Endothelial cell of umbilical vein (primary cell): ENCODE measurements at regions not wholly inside any gene's neighbourhood (a gene's known extent, or its start where the extent isn't known, plus 50 kb on each side); places are given as distances from the start of the nearest gene placed in this dataset.

Experiments used
- BruUV-seq: library from RNA; stranded (reverse); fragments of 400-500 nt; replicated peaks from 2 replicates; lab custom pipeline; 2021; lab: Mats Ljungman, UMichigan
- CTCF ChIA-PET: fragments of 300-600, 350-600 bp; sonication (Branson Sonifier 250); formaldehyde crosslinking; loops from one replicate; lab custom pipeline; 2021; ENCODE audit warnings: antibody characterized with exemption, inconsistent platforms; lab: Charles Lee
- POLR2A ChIA-PET: fragments of 300-600, 350-600 bp; sonication (Branson Sonifier 250); formaldehyde crosslinking; loops from one replicate; lab custom pipeline; 2021; ENCODE audit warnings: antibody characterized with exemption, inconsistent platforms; lab: Charles Lee
- DNase-seq: peaks from one replicate; pipeline ENCODE4 v3.0.0-alpha.2; 2011; ENCODE audit warnings: low read depth, low spot score
- FAIRE-seq: peaks from 2 replicates; lab custom pipeline; 2011; peaks lifted over from hg19 to GRCh38; lab: Jason Lieb, UNC
- H2AFZ ChIP-seq: 2 replicates; pipeline ENCODE4 v1.6.0; 2012; ENCODE audit warnings: low read depth, low read length, control low read depth, inconsistent platforms
- H3K27ac ChIP-seq: 2 replicates; pipeline ENCODE4 v1.5.1; 2011; ENCODE audit warnings: low read depth, mild to moderate bottlenecking, control low read depth, low read length, moderate library complexity; ENCODE audit not compliant: insufficient read depth
- H3K27me3 ChIP-seq, 2 experiments: 2 replicates each; pipeline versions ENCODE4 v1.6.0 to v1.6.1; 2011; ENCODE audit warnings: low read length in 2 of 2, mixed read lengths in 1 of 2; ENCODE audit not compliant: control insufficient read depth in 2 of 2, insufficient read depth in 2 of 2
- H3K36me3 ChIP-seq, 2 experiments: 2 replicates in 1 of 2; 3 replicates in 1 of 2; pipeline ENCODE4 v1.5.1; 2011; ENCODE audit warnings: low read length in 2 of 2, mild to moderate bottlenecking in 1 of 2, moderate library complexity in 1 of 2; ENCODE audit not compliant: control insufficient read depth in 2 of 2, insufficient read depth in 2 of 2; ENCODE audit errors: extremely low read depth in 1 of 2
- H3K4me1 ChIP-seq: 3 replicates; pipeline ENCODE4 v1.5.1; 2011; ENCODE audit warnings: mild to moderate bottlenecking, low read length; ENCODE audit not compliant: control insufficient read depth, insufficient read depth; ENCODE audit errors: extremely low read depth
- H3K4me2 ChIP-seq: 2 replicates; pipeline ENCODE4 v1.6.1; 2011; ENCODE audit warnings: low read length, control low read depth, mixed read lengths; ENCODE audit not compliant: insufficient read depth
- H3K4me3 ChIP-seq, 3 experiments: fragments of 200-600 bp in 1 of 3; sonication (generic), shearing (Covaris generic) in 1 of 3; replicated peaks in 1 of 3; 2 replicates each; pipeline ENCODE4 v1.5.1; 2011 to 2016; ENCODE audit warnings: control low read depth in 3 of 3, low read length in 3 of 3, mild to moderate bottlenecking in 2 of 3, inconsistent platforms in 1 of 3, low read depth in 1 of 3, moderate library complexity in 1 of 3; ENCODE audit not compliant: insufficient read depth in 1 of 3
- H3K79me2 ChIP-seq: 2 replicates; pipeline ENCODE4 v1.6.0; 2012; ENCODE audit warnings: low read length, inconsistent platforms; ENCODE audit not compliant: control insufficient read depth, insufficient read depth
- H3K9ac ChIP-seq: replicated peaks from 2 replicates; pipeline ENCODE3; 2011; ENCODE audit warnings: low read length, control low read depth; ENCODE audit not compliant: insufficient read depth; ENCODE audit errors: extremely low read depth
- H3K9me1 ChIP-seq: replicated peaks from 3 replicates; pipeline ENCODE4 v1.6.0; 2011; ENCODE audit warnings: mild to moderate bottlenecking, low read length; ENCODE audit not compliant: control insufficient read depth, insufficient read depth; ENCODE audit errors: extremely low read depth
- H3K9me3 ChIP-seq: replicated peaks from 2 replicates; pipeline ENCODE4 v1.5.1; 2012; ENCODE audit warnings: low read length, inconsistent platforms; ENCODE audit not compliant: control insufficient read depth, insufficient read depth
- H4K20me1 ChIP-seq: replicated peaks from 2 replicates; pipeline ENCODE3; 2011; ENCODE audit warnings: mild to moderate bottlenecking, low read length; ENCODE audit not compliant: control insufficient read depth, insufficient read depth; ENCODE audit errors: extremely low read depth
- EZH2 ChIP-seq: IDR thresholded peaks from 2 replicates; pipeline ENCODE4 v1.6.1; 2012; ENCODE audit warnings: borderline replicate concordance, low read depth, mild to moderate bottlenecking, moderate library complexity, low read length, inconsistent platforms; ENCODE audit not compliant: severe bottlenecking
- FOS ChIP-seq: IDR thresholded peaks from 2 replicates; pipeline ENCODE4 v1.6.1; 2011; ENCODE audit warnings: mild to moderate bottlenecking, low read length, moderate library complexity, borderline replicate concordance; ENCODE audit not compliant: insufficient read depth
- GATA2 ChIP-seq: IDR thresholded peaks from 2 replicates; pipeline ENCODE4 v1.7.0; 2011; ENCODE audit warnings: low read depth, mild to moderate bottlenecking, moderate library complexity, mixed read lengths, low read length; ENCODE audit not compliant: insufficient read length, insufficient read depth
- JUN ChIP-seq: IDR thresholded peaks from 2 replicates; pipeline ENCODE4 v1.6.1; 2011; ENCODE audit warnings: borderline replicate concordance, low read depth; ENCODE audit not compliant: insufficient read length, insufficient read depth
- MYC ChIP-seq: IDR thresholded peaks from one replicate; pipeline ENCODE4 v1.6.1; 2011; ENCODE audit warnings: mild to moderate bottlenecking, low read depth, low read length
- POLR2A ChIP-seq: IDR thresholded peaks from 2 replicates; pipeline ENCODE4 v1.6.1; 2012; ENCODE audit warnings: low read depth, mild to moderate bottlenecking, control low read depth, low read length
- POLR2AphosphoS5 ChIP-seq: IDR thresholded peaks from 2 replicates; pipeline ENCODE4 v1.6.1; 2012; ENCODE audit warnings: low read depth, mild to moderate bottlenecking, control low read depth, low read length, moderate library complexity; ENCODE audit not compliant: insufficient read depth
- dilution Hi-C: fragments of 300-500 bp; cut with MboI; formaldehyde crosslinking; loops from one replicate; pipeline ENCODE4 v1.15.0; 2019; ENCODE audit warnings: low sequenced_read_pairs; ENCODE audit not compliant: extremely low pct_ligation_motif_present
- intact Hi-C: fragments of 100-400 bp; cut with micrococcal nuclease; formaldehyde crosslinking; loops from one replicate; pipeline ENCODE4 v1.10.0; 2022
- TF ChIP-seq, protein P1 (sequence below), 2 donors: IDR thresholded peaks; 1 replicate in 1 of 2; 2 replicates in 1 of 2; pipeline ENCODE4 v1.5.1; 2011; ENCODE audit warnings: low read length in 2 of 2, mild to moderate bottlenecking in 2 of 2, moderate library complexity in 2 of 2, control low read depth in 1 of 2, inconsistent platforms in 1 of 2, low read depth in 1 of 2; ENCODE audit not compliant: insufficient read depth in 1 of 2; ENCODE audit errors: extremely low read depth in 1 of 2
- TF ChIP-seq, protein P2 (sequence below): IDR thresholded peaks from 2 replicates; pipeline ENCODE4 v1.6.1; 2011; ENCODE audit not compliant: insufficient read depth, insufficient read length

DNA sequence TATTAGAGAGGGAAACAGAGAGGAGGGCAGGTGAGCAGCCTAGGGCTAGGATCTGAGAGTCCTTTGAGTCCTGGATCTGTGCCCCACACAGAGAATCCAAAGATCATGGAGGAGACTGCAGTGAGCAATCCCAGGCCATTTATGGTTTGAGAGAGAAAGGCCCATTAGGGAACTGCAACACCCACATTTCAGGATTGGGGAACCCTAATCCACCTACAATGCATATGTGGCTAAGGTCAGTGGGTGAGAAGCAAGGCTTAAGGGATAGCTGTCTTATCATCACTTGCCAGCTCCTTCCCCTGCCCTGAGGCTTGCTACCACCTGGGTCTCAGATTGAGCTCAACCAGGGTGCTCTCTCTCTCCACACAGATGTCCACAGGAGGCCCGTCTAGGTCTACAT, 781.1 kb upstream of the AMELY start:
- no TSS peak for BruUV-seq
- H3K36me3 ChIP-seq = no peaks in the 10 kb centered on the region
- intact Hi-C loops (no loop called here), dilution Hi-C loops (no loop called here)
- FAIRE-seq (no peak), DNase-seq (no peak)
- H3K79me2 ChIP-seq = no peaks in the 10 kb centered on the region
- H3K9ac ChIP-seq = no peak overlapping the region
- no peak overlapping the region for H3K27ac ChIP-seq
- H3K9me1 ChIP-seq = no peaks in the 10 kb centered on the region
- H4K20me1 ChIP-seq = no peaks in the 10 kb centered on the region
- H3K9me3 ChIP-seq = no peaks in the 10 kb centered on the region
- H3K4me3 ChIP-seq = no peak overlapping the region
- no peak overlapping the region for H3K4me2 ChIP-seq
- H3K4me1 ChIP-seq = no peaks in the 10 kb centered on the region
- no peaks in the 10 kb centered on the region for H3K27me3 ChIP-seq
- TF ChIP-seq GATA2 (no peak), JUN (no peak), MYC (no peak), EZH2 (no peak), POLR2A (no peak), POLR2AphosphoS5 (no peak), FOS (no peak)
- TF ChIP-seq, protein P1, sequence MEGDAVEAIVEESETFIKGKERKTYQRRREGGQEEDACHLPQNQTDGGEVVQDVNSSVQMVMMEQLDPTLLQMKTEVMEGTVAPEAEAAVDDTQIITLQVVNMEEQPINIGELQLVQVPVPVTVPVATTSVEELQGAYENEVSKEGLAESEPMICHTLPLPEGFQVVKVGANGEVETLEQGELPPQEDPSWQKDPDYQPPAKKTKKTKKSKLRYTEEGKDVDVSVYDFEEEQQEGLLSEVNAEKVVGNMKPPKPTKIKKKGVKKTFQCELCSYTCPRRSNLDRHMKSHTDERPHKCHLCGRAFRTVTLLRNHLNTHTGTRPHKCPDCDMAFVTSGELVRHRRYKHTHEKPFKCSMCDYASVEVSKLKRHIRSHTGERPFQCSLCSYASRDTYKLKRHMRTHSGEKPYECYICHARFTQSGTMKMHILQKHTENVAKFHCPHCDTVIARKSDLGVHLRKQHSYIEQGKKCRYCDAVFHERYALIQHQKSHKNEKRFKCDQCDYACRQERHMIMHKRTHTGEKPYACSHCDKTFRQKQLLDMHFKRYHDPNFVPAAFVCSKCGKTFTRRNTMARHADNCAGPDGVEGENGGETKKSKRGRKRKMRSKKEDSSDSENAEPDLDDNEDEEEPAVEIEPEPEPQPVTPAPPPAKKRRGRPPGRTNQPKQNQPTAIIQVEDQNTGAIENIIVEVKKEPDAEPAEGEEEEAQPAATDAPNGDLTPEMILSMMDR (IDR thresholded peaks at IDR 0.05; ENCODE audit: extremely low read depth in 1 of 2, insufficient read depth in 1 of 2, low read depth in 1 of 2, low read length in 2 of 2) = no peak
- TF ChIP-seq, protein P2, sequence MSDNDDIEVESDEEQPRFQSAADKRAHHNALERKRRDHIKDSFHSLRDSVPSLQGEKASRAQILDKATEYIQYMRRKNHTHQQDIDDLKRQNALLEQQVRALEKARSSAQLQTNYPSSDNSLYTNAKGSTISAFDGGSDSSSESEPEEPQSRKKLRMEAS = no peak
- ChIA-PET CTCF (no interaction called here), POLR2A (no interaction called here)
- no peak overlapping the region for H2AFZ ChIP-seq
